ENCODE measurements at regions not wholly inside any gene's neighbourhood (a gene's known extent, or its start where the extent isn't known, plus 50 kb on each side); places are given as distances from the start of the nearest gene placed in this dataset.

DNA sequence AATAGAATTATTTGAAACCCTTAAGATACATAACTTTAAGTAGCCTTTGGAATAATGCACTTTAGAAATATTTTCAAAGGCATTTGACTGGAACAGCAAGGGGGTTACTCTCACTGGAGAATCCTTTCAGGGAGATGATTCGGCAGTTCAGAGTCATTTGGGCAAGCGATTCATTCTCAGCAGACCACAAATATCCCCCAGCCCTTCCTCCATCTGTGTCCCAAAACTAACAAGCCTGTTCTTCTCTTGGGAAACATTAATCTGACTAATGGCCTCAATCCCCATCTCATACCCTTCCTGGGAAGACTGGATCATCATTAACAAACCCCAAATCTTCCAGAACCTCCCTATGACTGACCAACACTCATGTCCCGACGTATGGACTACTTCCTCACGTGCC lies 65.8 kb upstream of the S1PR3 start:
- Histone ChIP-seq H3K4me1 (ENCODE audit: control insufficient read depth in 1 of 2, insufficient read depth in 2 of 2, low read length in 2 of 2) (peaks cover 0 to 6% of the 10 kb centered on the region in 2 donors), H3K9me3 (ENCODE audit: control insufficient read depth in 1 of 2, low read length in 2 of 2) (no peaks in the 10 kb centered on the region), H3K4me3 (ENCODE audit: low read depth in 1 of 2, low read length in 2 of 2) (no peak overlapping the region), H3K36me3 (ENCODE audit: control insufficient read depth in 1 of 2, insufficient read depth in 2 of 2, low read length in 2 of 2) (no peaks in the 10 kb centered on the region), H3K9ac (ENCODE audit: low read depth in 1 of 2, low read length in 2 of 2) (no peak overlapping the region), H3K27ac (ENCODE audit: low read depth, low read length) (no peak overlapping the region), H3K27me3 (ENCODE audit: control insufficient read depth in 1 of 2, insufficient read depth in 2 of 2, low read length in 2 of 2) (no peaks in the 10 kb centered on the region)

DNA sequence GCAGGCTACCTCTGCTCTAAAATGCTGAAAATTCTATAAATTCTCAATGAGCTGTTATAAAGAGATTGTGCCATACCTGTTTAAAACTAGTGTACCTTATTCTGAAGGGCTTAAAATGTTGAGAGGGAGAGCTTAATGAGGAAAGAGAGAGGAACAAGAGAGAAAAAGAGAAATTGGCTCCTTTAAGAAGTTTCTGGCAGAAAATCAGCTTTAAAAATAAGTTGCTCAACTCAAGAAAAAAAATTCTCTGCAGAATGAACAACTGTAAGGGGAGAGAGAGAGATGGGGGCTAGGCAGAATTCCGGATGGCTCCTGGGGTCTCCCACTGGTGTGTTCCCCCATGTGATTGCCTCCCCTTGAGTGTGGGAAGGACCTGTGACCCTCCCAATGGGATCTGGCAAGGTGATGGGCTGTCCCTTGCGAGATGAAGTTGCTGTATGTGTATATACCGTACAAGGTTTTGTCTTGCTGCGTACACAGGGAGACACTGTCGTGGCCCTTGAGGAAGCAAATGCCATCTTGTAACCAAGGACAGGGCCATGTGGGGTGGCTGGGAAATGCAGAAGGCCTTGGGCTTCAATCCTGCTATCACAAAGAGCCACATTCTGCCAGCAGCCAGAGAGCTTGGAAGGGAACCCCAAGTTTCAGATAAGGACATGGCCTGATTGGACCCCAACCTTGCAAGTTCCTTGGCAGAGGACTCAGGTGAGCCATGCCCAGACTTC lies 64.3 kb upstream of the S1PR3 start:
- no peaks in the 10 kb centered on the region for H3K36me3 ChIP-seq (ENCODE audit: control insufficient read depth in 1 of 2, insufficient read depth in 2 of 2, low read length in 2 of 2)
- H3K4me1 ChIP-seq (ENCODE audit: control insufficient read depth in 1 of 2, insufficient read depth in 2 of 2, low read length in 2 of 2) = peaks cover 0 to 6% of the 10 kb centered on the region in 2 donors
- no peaks in the 10 kb centered on the region for H3K27me3 ChIP-seq (ENCODE audit: control insufficient read depth in 1 of 2, insufficient read depth in 2 of 2, low read length in 2 of 2)
- H3K9ac ChIP-seq (ENCODE audit: low read depth in 1 of 2, low read length in 2 of 2) = no peak overlapping the region
- no peak overlapping the region for H3K27ac ChIP-seq (ENCODE audit: low read depth, low read length)
- H3K4me3 ChIP-seq (ENCODE audit: low read depth in 1 of 2, low read length in 2 of 2) = no peak overlapping the region
- H3K9me3 ChIP-seq (ENCODE audit: control insufficient read depth in 1 of 2, low read length in 2 of 2) = no peaks in the 10 kb centered on the region

DNA sequence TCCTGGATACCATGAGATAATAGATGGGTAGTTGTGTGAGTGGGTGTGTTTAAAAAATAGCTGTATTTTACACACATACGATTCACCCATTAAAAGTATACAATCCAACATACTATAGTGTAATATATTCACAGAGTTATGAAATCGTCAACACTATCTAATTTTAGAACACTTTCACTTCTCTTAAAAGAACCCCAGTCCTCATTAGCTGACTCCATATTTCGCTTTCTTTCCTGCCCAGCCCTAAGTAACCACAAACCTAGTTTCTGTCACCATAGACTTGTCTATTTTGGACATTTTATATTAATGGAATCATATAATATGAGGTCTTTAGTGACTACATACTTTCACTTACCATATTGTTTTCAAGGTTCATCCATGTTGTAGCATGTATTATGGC lies 63.8 kb upstream of the S1PR3 start:
- H3K27me3 ChIP-seq (ENCODE audit: control insufficient read depth in 1 of 2, insufficient read depth in 2 of 2, low read length in 2 of 2) = no peaks in the 10 kb centered on the region
- H3K4me1 ChIP-seq (ENCODE audit: control insufficient read depth in 1 of 2, insufficient read depth in 2 of 2, low read length in 2 of 2) = peaks cover 0 to 6% of the 10 kb centered on the region in 2 donors
- H3K36me3 ChIP-seq (ENCODE audit: control insufficient read depth in 1 of 2, insufficient read depth in 2 of 2, low read length in 2 of 2) = no peaks in the 10 kb centered on the region
- H3K4me3 ChIP-seq (ENCODE audit: low read depth in 1 of 2, low read length in 2 of 2) = no peak overlapping the region
- H3K9me3 ChIP-seq (ENCODE audit: control insufficient read depth in 1 of 2, low read length in 2 of 2) = no peaks in the 10 kb centered on the region
- no peak overlapping the region for H3K9ac ChIP-seq (ENCODE audit: low read depth in 1 of 2, low read length in 2 of 2)
- no peak overlapping the region for H3K27ac ChIP-seq (ENCODE audit: low read depth, low read length)

DNA sequence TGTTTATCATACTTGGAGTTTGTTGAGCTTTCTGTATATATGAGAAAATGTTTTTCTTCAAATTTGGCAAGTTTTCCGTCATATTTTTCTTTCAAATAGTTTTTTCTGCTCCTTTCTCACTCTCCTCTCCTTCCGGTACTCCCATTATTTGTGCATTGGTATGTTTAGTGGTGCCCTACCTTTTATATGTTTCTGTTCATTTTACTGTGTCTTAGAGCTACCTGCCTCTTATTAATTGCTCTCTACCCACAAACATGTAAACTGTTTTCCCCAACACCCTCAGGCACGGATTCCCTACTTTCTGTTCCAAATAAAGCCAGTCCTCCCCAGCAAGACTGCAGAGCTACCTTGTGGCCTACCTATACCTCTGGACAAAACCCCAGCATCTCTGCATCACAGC lies 60.6 kb upstream of the S1PR3 start:
- Histone ChIP-seq H3K27ac (ENCODE audit: low read depth, low read length) (no peak overlapping the region), H3K9me3 (ENCODE audit: control insufficient read depth in 1 of 2, low read length in 2 of 2) (no peaks in the 10 kb centered on the region), H3K36me3 (ENCODE audit: control insufficient read depth in 1 of 2, insufficient read depth in 2 of 2, low read length in 2 of 2) (no peaks in the 10 kb centered on the region), H3K9ac (ENCODE audit: low read depth in 1 of 2, low read length in 2 of 2) (no peak overlapping the region), H3K27me3 (ENCODE audit: control insufficient read depth in 1 of 2, insufficient read depth in 2 of 2, low read length in 2 of 2) (no peaks in the 10 kb centered on the region), H3K4me3 (ENCODE audit: low read depth in 1 of 2, low read length in 2 of 2) (no peak overlapping the region), H3K4me1 (ENCODE audit: control insufficient read depth in 1 of 2, insufficient read depth in 2 of 2, low read length in 2 of 2) (peaks cover 0 to 6% of the 10 kb centered on the region in 2 donors)

DNA sequence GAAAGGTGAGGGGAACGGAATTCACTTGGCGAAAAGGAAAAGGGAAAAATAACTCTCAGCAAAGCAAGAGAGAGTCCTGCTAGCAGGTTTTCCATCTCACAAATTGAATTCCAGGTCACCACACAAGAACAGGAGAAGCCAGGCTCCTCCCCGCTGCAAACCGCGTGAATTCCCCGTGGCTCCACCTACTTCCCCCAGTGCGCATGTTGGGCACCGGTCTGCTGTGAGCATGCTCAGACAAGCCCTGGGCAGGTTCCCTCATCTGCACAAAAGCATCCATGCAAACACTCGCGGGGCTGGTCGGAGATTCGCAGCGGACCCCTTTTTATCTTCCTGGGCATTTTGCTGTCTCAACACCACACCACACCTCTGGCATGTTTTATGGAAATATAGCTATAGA lies 58.5 kb upstream of the S1PR3 start:
- Histone ChIP-seq H3K27me3 (ENCODE audit: control insufficient read depth in 1 of 2, insufficient read depth in 2 of 2, low read length in 2 of 2) (no peaks in the 10 kb centered on the region), H3K36me3 (ENCODE audit: control insufficient read depth in 1 of 2, insufficient read depth in 2 of 2, low read length in 2 of 2) (no peaks in the 10 kb centered on the region), H3K4me1 (ENCODE audit: control insufficient read depth in 1 of 2, insufficient read depth in 2 of 2, low read length in 2 of 2) (no peaks in the 10 kb centered on the region), H3K27ac (ENCODE audit: low read depth, low read length) (no peak overlapping the region), H3K9me3 (ENCODE audit: control insufficient read depth in 1 of 2, low read length in 2 of 2) (no peaks in the 10 kb centered on the region), H3K9ac (ENCODE audit: low read depth in 1 of 2, low read length in 2 of 2) (no peak overlapping the region), H3K4me3 (ENCODE audit: low read depth in 1 of 2, low read length in 2 of 2) (no peak overlapping the region)

DNA sequence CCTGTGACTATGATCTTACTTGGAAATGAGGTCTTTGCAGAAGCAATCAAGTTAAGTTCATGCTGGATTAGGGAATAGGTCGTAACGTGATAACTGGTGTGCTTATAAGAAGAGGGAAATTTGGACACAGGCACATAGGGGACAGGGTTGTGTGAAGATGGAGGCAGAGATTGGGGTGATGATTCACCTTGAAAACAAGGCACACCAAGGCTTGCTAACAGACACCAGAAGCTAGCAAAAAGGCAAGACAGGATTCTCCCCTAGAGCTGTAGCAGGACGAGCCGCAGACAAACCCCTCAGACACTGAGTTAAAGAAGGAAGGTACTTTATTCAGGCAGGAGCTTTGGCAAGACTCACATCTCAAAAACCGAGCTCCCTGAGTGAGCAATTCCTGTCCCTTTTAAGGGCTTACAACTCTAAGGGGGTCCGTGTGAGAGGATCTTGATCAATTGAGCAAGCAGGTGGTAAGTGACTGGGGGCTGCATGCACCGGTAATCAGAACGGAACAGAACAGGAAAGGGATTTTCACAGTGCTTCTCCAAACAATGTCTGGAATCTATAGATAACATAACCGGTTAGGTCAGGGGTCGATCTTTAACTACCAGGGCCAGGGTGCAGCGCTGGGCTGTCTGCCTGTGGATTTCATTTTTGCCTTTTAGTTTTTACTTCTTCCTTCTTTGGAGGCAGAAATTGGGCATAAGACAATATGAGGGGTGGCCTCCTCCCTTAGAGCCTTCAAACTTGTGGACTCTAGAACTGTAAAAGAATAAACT lies 57.5 kb upstream of the S1PR3 start:
- peak overlapping the region in 1 of 2 donors; percentile 12 for H3K4me3 ChIP-seq (ENCODE audit: low read depth in 1 of 2, low read length in 2 of 2)
- no peak overlapping the region for H3K9ac ChIP-seq (ENCODE audit: low read depth in 1 of 2, low read length in 2 of 2)
- H3K27me3 ChIP-seq (ENCODE audit: control insufficient read depth in 1 of 2, insufficient read depth in 2 of 2, low read length in 2 of 2) = no peaks in the 10 kb centered on the region
- no peaks in the 10 kb centered on the region for H3K9me3 ChIP-seq (ENCODE audit: control insufficient read depth in 1 of 2, low read length in 2 of 2)
- H3K27ac ChIP-seq (ENCODE audit: low read depth, low read length) = no peak overlapping the region
- H3K36me3 ChIP-seq (ENCODE audit: control insufficient read depth in 1 of 2, insufficient read depth in 2 of 2, low read length in 2 of 2) = no peaks in the 10 kb centered on the region
- H3K4me1 ChIP-seq (ENCODE audit: control insufficient read depth in 1 of 2, insufficient read depth in 2 of 2, low read length in 2 of 2) = no peaks in the 10 kb centered on the region

DNA sequence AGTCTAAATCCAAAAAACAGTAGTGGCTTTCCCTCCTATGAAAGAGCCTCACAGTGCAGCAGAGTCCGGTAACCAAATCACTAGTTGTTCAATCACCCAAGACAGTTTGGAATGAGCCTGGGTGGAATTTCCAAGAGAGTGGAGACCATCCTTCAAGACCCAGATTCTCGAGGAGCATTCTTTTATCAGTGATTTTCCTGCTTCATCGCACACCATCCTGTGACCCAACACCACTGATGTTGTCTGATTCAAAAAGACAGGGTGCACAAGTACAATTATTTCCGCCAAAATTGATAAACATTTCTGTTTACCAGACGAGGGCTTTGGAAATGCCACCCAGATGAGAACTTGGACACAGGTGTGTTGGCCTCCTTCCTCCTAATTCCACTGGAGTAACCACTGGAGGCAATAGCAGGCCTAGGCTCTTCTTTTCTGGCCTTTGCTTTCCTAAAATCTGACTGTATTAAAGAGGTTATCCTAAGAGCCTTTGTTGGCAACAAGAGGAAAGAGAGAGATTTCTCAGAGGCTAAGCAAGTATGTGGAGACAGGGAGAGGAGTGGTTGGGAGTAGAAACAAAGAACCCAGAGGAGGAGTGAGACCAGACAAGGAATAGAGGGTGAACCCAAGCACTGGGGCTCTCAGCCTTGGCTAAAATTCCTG lies 56.3 kb upstream of the S1PR3 start:
- no peaks in the 10 kb centered on the region for H3K9me3 ChIP-seq (ENCODE audit: control insufficient read depth in 1 of 2, low read length in 2 of 2)

DNA sequence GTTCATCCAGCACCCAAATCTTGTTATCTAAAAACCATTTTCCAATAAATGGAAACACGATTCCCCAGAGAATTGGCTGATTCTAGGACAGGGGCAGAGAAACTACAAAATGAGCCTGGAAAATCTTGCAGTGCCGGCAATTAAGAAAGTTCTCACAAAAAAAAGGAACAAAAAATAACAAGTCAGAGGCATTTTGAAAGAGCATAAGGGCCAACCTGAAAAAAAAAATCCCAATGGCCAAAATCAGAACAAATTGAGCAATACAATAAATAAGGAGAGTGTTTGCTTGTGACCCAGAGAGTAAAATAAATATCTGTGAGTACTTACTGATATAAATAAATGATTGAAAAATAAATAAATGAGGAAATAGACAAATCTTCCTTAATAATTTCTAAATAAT lies 55.1 kb upstream of the S1PR3 start:
- H3K4me1 ChIP-seq (ENCODE audit: control insufficient read depth in 1 of 2, insufficient read depth in 2 of 2, low read length in 2 of 2) = no peaks in the 10 kb centered on the region
- no peak overlapping the region for H3K9ac ChIP-seq (ENCODE audit: low read depth in 1 of 2, low read length in 2 of 2)
- no peaks in the 10 kb centered on the region for H3K36me3 ChIP-seq (ENCODE audit: control insufficient read depth in 1 of 2, insufficient read depth in 2 of 2, low read length in 2 of 2)
- H3K4me3 ChIP-seq (ENCODE audit: low read depth in 1 of 2, low read length in 2 of 2) = no peak overlapping the region
- no peak overlapping the region for H3K27ac ChIP-seq (ENCODE audit: low read depth, low read length)
- no peaks in the 10 kb centered on the region for H3K27me3 ChIP-seq (ENCODE audit: control insufficient read depth in 1 of 2, insufficient read depth in 2 of 2, low read length in 2 of 2)
- H3K9me3 ChIP-seq (ENCODE audit: control insufficient read depth in 1 of 2, low read length in 2 of 2) = no peaks in the 10 kb centered on the region

More for the DNA sequence above, 56.3 kb upstream of the S1PR3 start:
- Histone ChIP-seq H3K27ac (ENCODE audit: low read depth, low read length) (no peak overlapping the region), H3K4me3 (ENCODE audit: low read depth in 1 of 2, low read length in 2 of 2) (no peak overlapping the region), H3K4me1 (ENCODE audit: control insufficient read depth in 1 of 2, insufficient read depth in 2 of 2, low read length in 2 of 2) (no peaks in the 10 kb centered on the region), H3K9ac (ENCODE audit: low read depth in 1 of 2, low read length in 2 of 2) (no peak overlapping the region), H3K36me3 (ENCODE audit: control insufficient read depth in 1 of 2, insufficient read depth in 2 of 2, low read length in 2 of 2) (no peaks in the 10 kb centered on the region), H3K27me3 (ENCODE audit: control insufficient read depth in 1 of 2, insufficient read depth in 2 of 2, low read length in 2 of 2) (no peaks in the 10 kb centered on the region)

DNA sequence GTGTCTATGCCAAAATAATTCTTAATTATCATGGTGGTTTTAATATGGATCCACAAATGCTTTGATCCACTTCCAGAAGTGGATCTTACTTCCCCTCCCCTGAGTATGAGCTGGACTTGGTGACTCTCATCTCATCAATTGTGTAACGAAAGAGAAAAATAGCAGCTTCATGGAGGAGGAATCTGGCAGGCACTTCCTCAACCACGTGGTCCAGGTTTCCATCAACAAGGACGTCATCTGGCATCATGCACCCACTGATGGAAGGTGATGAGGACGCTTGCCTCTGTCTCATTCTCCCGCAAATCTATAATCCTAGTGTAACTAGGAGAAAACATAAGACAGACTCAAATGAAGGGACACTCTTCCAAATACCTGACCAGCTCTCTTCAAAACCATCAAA lies 54.6 kb upstream of the S1PR3 start:
- Histone ChIP-seq H3K36me3 (ENCODE audit: control insufficient read depth in 1 of 2, insufficient read depth in 2 of 2, low read length in 2 of 2) (no peaks in the 10 kb centered on the region), H3K9me3 (ENCODE audit: control insufficient read depth in 1 of 2, low read length in 2 of 2) (no peaks in the 10 kb centered on the region), H3K9ac (ENCODE audit: low read depth in 1 of 2, low read length in 2 of 2) (no peak overlapping the region), H3K4me1 (ENCODE audit: control insufficient read depth in 1 of 2, insufficient read depth in 2 of 2, low read length in 2 of 2) (peaks cover 0 to 5% of the 10 kb centered on the region in 2 donors), H3K27ac (ENCODE audit: low read depth, low read length) (no peak overlapping the region), H3K4me3 (ENCODE audit: low read depth in 1 of 2, low read length in 2 of 2) (no peak overlapping the region), H3K27me3 (ENCODE audit: control insufficient read depth in 1 of 2, insufficient read depth in 2 of 2, low read length in 2 of 2) (no peaks in the 10 kb centered on the region)

DNA sequence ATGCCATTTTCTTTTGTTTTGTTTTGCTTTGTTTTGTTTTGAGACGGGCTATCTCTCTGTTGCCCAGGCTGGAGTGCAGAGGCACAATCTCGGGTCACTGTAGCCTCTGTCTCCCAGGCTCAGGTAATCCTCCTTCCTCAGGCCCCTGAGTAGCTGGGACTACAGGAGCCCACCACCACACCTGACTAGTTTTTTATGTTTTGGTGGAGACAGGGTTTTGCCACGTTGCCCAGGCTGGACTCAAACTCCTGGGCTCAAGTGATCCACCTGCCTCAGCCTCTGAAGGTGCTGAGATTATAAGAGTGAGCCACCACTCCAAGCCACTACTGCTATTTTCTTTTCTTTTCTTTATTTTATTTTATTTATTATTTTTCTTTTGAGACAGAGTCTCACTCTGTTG lies 54.0 kb upstream of the S1PR3 start:
- Histone ChIP-seq H3K27ac (ENCODE audit: low read depth, low read length) (no peak overlapping the region), H3K4me3 (ENCODE audit: low read depth in 1 of 2, low read length in 2 of 2) (no peak overlapping the region), H3K27me3 (ENCODE audit: control insufficient read depth in 1 of 2, insufficient read depth in 2 of 2, low read length in 2 of 2) (no peaks in the 10 kb centered on the region), H3K4me1 (ENCODE audit: control insufficient read depth in 1 of 2, insufficient read depth in 2 of 2, low read length in 2 of 2) (peaks cover 0 to 6% of the 10 kb centered on the region in 2 donors), H3K9me3 (ENCODE audit: control insufficient read depth in 1 of 2, low read length in 2 of 2) (no peaks in the 10 kb centered on the region), H3K9ac (ENCODE audit: low read depth in 1 of 2, low read length in 2 of 2) (no peak overlapping the region), H3K36me3 (ENCODE audit: control insufficient read depth in 1 of 2, insufficient read depth in 2 of 2, low read length in 2 of 2) (no peaks in the 10 kb centered on the region)
